Glutamatergic neuron (in vitro differentiated cells): ENCODE measurements at regions not wholly inside any gene's neighbourhood (a gene's known extent, or its start where the extent isn't known, plus 50 kb on each side); places are given as distances from the start of the nearest gene placed in this dataset.

Source experiments
- DNase-seq: peaks from one replicate; pipeline ENCODE4 v3.0.0; 2022
- H3K27ac Mint-ChIP-seq: one replicate; pipeline ENCODE4 v1.8.0; 2020; ENCODE audit warnings: mild to moderate bottlenecking, mixed read lengths, inconsistent platforms; ENCODE audit not compliant: unreplicated experiment
- H3K27me3 Mint-ChIP-seq: one replicate; pipeline ENCODE4 v1.8.0; 2020; ENCODE audit warnings: mild to moderate bottlenecking, moderate library complexity, mixed read lengths, inconsistent platforms; ENCODE audit not compliant: unreplicated experiment
- H3K36me3 Mint-ChIP-seq: one replicate; pipeline ENCODE4 v1.8.0; 2020; ENCODE audit warnings: mild to moderate bottlenecking, mixed read lengths, inconsistent platforms; ENCODE audit not compliant: unreplicated experiment
- H3K4me1 Mint-ChIP-seq: one replicate; pipeline ENCODE4 v1.8.0; 2020; ENCODE audit warnings: mild to moderate bottlenecking, low read depth, mixed read lengths, inconsistent platforms; ENCODE audit not compliant: unreplicated experiment
- H3K4me3 Mint-ChIP-seq: one replicate; pipeline ENCODE4 v1.8.0; 2020; ENCODE audit warnings: mild to moderate bottlenecking, mixed read lengths, inconsistent platforms; ENCODE audit not compliant: unreplicated experiment
- H3K9me3 Mint-ChIP-seq: one replicate; pipeline ENCODE4 v1.8.0; 2020; ENCODE audit warnings: mild to moderate bottlenecking, moderate library complexity, mixed read lengths, inconsistent platforms; ENCODE audit not compliant: unreplicated experiment
- CTCF ChIP-seq: fragments of 200-600 bp; sonication (generic); IDR thresholded peaks from one replicate; pipeline ENCODE4 v1.5.0; 2021; ENCODE audit not compliant: partially characterized antibody, unreplicated experiment

DNA sequence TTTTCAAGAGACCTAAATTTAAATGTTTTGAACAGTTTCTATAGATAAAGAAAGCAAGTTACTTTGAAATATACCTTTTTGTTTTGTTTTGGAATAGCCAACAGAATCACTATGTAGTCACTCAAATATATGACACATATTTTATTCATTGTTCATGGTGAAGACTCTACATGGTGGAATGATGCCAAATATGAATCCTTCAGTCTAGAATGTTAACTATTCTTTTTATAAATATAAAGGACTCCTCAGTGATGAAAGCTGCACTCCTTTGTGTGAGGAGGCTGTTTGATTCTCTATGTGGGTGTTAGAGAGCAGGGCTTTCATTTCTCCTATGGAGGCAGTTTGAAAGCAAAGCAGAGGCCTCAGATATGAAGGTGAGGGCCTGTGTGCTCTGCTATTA, 396.4 kb upstream of the LRRTM1 start:
- Mint-ChIP-seq H3K27ac (no peak overlapping the region), H3K36me3 (no peaks in the 10 kb centered on the region), H3K9me3 (no peaks in the 10 kb centered on the region), H3K4me1 (no peaks in the 10 kb centered on the region), H3K27me3 (no peaks in the 10 kb centered on the region), H3K4me3 (no peak overlapping the region)
- no peak for DNase-seq
- TF ChIP-seq CTCF = no peak
